GM20000 (cell line): ENCODE measurements at regions not wholly inside any gene's neighbourhood (a gene's known extent, or its start where the extent isn't known, plus 50 kb on each side); places are given as distances from the start of the nearest gene placed in this dataset.

Experiments used
- DNase-seq: peaks from one replicate; pipeline ENCODE4 v3.0.0; 2012; ENCODE audit warnings: low spot score
- TF ChIP-seq, protein P1 (sequence below): IDR thresholded peaks from 2 replicates; pipeline ENCODE4 v1.5.1; 2012; ENCODE audit warnings: mild to moderate bottlenecking, control low read depth; ENCODE audit errors: extremely low read depth, missing control alignments

DNA sequence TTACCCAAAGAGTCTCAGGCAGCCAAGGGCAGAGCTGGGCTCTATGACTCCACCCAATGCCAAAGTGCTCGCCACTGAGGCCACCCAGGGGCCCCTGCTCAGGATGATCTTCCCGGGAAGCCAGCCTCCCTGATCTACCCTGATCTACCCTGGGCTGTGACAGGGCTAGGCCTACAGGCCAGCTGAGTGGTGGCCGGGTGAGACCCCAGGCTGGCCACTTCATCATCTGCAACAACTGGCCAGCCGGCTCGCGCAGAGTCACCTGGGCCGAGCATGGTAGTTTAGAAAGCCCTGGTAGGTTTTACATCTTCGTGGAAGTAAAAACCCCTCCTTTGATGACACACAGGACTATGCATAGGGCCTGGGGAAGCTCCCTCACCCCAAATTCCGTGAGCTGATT, 276.3 kb downstream of the NDUFA10 start:
- TF ChIP-seq, protein P1, sequence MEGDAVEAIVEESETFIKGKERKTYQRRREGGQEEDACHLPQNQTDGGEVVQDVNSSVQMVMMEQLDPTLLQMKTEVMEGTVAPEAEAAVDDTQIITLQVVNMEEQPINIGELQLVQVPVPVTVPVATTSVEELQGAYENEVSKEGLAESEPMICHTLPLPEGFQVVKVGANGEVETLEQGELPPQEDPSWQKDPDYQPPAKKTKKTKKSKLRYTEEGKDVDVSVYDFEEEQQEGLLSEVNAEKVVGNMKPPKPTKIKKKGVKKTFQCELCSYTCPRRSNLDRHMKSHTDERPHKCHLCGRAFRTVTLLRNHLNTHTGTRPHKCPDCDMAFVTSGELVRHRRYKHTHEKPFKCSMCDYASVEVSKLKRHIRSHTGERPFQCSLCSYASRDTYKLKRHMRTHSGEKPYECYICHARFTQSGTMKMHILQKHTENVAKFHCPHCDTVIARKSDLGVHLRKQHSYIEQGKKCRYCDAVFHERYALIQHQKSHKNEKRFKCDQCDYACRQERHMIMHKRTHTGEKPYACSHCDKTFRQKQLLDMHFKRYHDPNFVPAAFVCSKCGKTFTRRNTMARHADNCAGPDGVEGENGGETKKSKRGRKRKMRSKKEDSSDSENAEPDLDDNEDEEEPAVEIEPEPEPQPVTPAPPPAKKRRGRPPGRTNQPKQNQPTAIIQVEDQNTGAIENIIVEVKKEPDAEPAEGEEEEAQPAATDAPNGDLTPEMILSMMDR, result no peak
- DNase-seq, result no peak

DNA sequence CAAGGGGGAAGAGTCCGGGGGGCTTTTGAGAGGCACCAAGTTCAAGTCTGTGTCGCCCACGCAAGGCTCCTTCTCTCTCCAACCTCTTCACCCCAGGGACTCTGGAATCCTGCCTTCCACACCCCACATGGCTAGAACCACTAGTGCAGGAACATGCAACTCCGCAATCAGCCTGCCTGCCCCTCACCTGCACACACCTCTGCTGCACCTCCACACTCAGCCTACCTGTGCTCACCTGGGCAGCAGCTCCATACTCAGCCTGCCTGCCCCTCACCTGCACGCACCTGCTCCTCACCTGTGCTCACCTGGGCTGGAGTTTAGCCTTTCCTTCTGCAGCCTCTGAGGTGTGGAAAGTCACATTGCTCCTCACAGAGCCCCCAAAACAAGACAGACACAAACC, 277.4 kb downstream of the NDUFA10 start:
- TF ChIP-seq, protein P1, result no peak
- DNase-seq, result no peak

DNA sequence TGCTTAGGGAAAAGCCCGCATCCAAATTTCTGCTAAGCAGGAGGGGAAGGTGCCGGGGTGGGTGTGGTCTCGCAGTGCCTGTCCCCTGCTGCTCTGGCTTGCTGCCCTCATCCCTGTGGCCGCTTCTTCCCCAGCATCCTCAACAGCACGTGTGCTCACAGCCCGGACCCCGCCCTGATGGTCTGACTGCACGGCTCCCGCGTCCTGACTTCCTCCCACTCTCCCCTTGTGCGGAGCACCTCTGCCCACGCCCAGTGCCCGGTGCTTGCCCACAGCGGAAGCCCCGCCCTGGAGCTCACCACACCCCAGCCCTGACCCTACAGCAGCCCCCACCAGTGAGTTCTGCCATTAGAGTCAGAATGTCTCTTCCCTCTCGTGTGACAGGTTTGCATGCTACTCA, 277.9 kb downstream of the NDUFA10 start:
- TF ChIP-seq, protein P1, result no peak
- DNase-seq, result no peak

GRCh38 chr2:239746559-239747246, 278.4 kb downstream of the NDUFA10 start:
- DNase-seq, result no peak

GRCh38 chr2:239745386-239746227, 279.5 kb downstream of the NDUFA10 start:
- TF ChIP-seq, protein P1, result no peak
- no peak for DNase-seq

More at GRCh38 chr2:239746559-239747246, 278.4 kb downstream of the NDUFA10 start:
- TF ChIP-seq, protein P1, result no peak

GRCh38 chr2:239744706-239745340, 280.3 kb downstream of the NDUFA10 start:
- TF ChIP-seq, protein P1, result no peak
- no peak for DNase-seq

DNA sequence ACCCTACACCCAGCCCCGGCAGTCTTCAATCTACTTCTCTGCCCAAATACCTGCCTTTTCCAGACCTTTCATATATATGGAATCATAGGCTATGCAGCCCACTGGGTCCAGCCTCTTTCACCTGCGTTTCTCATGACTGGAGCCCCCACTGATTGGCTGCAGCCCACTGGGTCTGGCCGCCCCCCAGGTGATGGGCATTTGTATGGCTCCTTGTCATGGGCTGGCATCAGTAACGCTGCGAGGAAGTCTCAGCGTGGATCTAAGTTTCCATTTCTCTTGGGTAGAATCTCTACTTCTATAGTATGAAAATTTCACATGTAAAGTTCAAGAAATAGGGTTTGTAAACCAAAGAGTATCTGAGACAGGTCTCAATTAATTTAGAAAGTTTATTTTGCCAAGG, 281.9 kb downstream of the NDUFA10 start:
- TF ChIP-seq, protein P1, result no peak
- no peak for DNase-seq
